HG02943 (cell line): ENCODE measurements at regions not wholly inside any gene's neighbourhood (a gene's known extent, or its start where the extent isn't known, plus 50 kb on each side); places are given as distances from the start of the nearest gene placed in this dataset.
"Not testable (repeated sequence)": the region's sequence is repeated elsewhere in the genome, so short reads cannot be mapped to it uniquely, and the experiment has no call there.

Source experiments
- ATAC-seq: cut with Tn5 transposase; IDR thresholded peaks from one replicate; pipeline ENCODE4 v1.9.1; 2021; ENCODE audit warnings: mild to moderate bottlenecking, low read depth, moderate library complexity; ENCODE audit not compliant: unreplicated experiment

DNA sequence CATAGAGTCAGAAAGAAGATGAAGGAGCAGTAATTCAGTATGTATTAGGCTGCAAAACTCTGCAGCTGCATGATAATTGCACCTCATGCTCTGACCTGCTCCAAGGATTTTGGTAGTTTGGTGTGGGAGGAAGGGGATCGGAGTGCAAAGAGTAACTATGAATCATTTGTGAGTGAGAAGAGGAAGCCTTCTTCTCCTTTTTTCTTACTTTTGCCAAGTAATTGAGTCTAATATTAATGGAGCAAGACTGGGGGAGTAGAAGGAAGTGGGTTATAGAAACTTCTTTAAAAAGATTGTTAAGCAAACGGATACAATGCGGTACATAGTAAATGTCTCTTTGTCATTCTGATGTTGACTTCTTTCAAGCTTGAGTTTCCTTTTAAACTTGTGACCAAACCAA is 276.5 kb downstream of the EDEM1 start:
- ATAC-seq = no peak

DNA sequence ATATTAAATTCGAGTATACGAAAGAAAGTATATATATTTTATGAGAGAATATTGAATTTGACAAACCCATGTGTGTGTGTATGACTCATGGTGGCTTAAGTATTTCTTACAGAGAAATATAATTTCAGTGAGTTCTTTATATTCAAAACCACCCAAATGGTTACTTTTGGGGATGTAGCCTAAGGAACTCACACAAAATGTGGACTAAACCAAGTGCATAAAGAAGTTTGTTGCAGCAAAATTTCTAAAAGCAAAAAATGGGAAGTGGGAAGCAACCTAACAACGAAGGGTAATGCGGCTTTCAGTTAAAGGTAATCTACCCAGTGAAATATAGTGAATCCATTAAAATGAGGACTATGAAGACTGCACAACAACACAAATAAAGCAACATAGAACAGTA is 277.1 kb downstream of the EDEM1 start:
- ATAC-seq = no peak

DNA sequence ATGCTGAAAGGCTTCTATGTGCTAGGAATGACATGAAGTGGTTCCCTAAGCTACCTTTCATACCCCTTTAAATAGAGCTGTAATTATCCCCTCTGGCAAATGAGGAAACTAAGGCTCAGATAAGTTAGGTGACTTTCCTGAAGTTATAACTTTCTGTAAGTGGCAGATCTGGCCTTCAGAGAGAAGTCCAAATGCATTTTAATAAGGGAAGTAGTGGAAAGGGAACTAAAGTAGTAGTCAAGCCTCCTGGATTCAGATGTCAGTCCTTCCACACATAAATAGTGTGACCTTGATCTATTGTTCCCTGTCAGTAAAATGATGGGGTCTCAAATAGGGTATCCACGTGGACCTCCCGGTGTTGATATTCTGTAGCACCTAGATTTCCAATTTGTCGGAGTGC is 277.7 kb downstream of the EDEM1 start:
- no peak for ATAC-seq

DNA sequence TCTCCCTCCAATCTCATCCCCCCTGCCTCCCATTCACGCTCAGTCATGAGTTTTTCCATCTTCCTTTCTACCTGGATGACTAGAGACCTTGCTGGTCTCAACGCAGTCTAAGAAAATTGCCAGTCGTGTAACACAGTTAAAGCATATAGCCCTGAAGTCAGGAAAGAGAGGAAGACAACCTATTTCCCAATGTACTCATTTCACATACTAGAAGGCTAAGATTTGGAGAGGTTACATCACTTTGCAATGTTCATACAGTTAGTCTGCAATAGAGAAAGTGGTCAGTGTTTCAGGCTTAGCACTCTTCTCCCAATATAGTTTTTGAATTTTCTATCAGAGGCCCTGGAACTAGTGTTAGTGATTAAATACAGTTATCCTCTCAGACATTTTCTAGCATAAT is 278.6 kb downstream of the EDEM1 start:
- ATAC-seq = no peak

DNA sequence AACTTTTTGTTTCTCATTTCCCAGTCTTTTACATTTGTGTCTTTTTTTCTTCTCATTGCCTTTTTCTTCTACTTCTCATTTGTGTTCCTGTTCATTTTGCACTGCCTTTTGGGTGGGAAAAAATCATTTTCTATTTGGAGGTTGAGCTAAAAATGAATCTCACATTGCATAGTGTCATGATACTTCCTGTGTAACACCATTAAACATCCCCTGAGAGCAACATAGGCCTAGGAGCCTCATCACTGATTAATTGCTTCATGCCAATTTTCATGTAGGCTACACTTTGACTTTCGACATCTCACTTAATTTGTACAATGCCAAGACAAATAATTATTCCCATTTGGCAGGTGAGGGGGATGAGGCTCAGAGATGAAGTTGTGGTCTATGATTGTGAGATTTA is 279.2 kb downstream of the EDEM1 start:
- no peak for ATAC-seq

DNA sequence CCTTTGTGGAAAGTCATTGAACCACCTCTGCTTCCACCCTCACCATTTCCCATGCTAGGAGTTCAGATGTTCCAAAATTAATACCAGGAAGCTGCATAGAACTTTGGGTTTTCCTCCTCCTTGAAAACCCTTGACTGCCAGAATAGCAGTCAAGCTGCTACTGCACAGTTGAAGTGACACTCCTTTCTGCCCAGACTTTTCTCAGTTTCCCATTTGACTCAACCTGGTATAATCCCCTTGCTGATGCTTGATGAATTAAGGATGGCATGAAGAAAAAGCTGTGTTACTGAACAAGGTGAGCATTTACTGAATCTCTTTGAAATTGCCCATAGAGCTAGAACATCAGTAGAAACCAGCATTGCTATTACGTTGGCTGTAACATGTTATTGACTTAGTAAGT is 286.0 kb downstream of the EDEM1 start:
- no peak for ATAC-seq

DNA sequence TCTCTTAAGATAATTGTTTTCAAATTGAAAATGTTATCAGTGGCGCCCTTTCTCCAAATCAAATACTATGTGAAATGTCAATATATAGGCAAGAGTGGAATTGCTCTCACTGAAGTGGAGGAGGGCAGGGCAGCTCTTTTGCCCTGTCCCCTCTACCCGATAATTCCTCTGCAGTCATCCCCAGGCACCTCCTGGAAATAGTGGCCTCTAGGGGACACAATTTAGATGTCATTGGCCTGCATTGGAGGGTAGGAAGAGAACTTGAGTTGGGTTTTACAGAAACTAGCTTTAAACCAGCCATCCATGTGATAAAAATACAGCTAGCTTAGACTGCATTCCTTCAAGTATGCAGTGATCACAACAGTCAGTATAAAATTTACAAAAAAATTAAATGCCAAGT is 288.9 kb downstream of the EDEM1 start:
- ATAC-seq = no peak

DNA sequence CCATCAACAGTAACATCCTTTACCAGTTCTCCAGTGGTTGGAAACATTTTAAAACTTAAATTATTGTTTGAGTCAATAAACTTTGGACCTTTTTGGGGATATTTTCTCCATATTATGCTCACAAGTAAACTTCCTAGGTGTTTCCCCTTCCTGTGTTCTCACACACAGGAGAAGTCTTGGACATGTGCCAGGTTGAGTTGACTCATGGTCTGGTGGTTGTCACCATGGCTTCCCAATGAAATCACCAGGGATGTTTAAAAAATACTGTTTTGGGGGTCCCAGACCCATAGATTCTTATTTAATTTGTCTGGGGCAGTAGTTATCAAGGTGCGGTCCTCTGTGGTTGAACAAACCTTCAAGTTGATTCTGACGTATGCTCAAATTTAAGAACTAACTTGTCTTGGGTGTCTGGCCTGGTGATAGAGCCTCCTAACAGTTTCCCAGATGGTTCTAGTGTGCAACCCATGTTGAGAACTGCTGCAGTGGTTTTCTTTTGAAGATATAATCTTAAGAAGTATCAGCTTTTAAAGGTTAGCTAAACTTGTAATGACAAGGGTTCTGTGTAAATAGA is 291.8 kb downstream of the EDEM1 start:
- no peak for ATAC-seq

DNA sequence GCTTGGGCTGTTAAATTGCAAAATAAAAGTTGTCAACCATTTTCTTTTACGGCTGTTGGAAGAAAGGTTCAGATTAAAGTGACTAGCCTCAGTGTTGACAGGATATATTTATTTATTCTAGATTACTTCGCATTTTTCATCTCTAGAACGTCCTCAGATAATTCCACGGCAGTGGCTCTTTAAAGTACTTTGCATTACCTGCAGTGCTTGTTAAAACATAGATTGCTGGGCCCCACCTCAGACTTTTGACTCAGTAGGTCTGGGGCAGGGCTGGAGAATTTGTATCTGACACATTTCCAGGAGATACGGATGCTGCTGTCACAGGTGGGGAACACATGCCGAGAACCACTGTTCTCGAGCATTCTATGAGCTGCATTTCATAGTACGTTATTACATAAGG is 292.7 kb downstream of the EDEM1 start:
- ATAC-seq = no peak

DNA sequence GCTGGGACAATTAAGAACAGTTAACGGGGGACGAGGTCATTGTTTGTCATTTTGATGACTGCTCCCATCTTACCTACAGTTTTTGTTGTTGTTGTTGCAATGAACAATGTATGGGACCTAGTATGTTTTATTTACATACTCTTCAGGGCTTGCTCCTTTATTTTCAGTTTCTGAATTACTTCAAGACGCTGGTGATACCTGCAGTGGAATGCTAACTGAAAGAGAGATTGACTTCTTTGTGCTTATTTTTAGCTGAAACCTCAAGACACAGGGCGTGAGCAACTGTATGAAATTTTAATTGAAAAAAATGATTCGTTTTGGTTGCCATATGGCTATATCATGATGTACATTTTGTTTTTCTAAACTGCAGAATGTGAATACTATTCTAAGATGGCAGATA is 297.9 kb downstream of the EDEM1 start:
- ATAC-seq = no peak

DNA sequence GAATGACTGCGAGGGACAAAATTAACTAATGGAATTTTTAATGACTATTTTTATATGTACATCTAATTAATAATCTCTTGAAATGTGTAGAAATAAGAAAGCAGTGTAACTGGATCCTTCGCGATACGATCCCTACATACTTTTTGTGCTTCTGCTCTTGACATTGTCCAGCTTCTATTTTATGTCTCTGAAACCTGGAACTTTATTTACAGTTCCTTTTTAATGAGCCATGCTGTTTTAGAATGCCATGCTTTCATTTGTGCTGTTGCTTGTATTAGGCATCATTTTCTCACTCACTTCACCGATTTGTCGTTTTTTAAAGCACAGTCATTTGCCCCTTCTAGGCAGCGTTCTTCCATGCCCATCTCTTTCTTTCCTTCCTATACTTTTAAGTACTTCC is 301.3 kb downstream of the EDEM1 start:
- ATAC-seq = no peak

DNA sequence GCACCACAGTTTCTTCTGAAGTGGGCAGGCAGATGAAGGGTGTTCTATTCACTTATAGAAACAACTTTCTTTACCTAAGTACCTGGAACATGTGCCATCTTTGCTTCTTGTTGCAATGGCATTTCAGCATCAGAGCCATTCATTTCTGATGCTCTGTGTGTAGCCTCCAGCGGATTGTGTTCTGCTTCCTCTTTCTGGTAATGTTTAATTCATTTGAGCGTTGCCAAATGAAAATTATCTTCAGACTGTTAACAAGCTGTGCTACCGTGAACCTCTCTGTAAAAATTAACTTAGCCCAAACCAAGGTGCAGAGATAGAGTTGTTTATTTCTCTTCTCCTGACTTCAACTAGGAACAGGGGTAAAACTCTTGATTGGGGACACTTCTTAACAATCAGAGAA is 302.0 kb downstream of the EDEM1 start:
- peak; percentile 97 for ATAC-seq

DNA sequence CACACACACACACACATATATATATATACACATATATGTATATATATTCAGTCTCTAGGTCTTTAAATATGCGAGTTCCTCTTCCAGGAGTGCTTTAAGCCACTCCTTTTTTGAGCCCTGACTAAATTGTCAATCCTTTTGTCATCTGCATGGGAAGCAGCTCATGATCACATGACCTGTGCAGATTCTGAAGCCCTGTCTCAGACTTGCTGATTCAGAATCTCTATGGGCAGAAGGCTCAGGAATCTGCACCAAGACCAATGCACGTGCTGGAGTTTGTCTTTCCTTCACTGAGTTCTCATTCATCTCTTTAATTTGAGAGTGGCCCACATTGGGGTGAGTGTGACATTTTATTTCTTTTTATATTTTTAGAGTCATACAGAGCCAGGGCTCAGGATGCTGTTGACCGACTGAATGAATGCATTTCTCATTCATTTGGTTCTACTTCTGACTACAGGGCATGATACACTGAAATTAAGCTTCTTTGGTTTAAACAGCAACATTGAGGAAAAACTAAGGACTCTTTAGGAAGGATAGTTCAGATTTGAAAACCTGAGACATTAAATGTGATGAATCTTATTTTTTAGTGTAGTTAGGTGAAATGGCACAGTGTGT is 307.5 kb downstream of the EDEM1 start:
- ATAC-seq = no peak

DNA sequence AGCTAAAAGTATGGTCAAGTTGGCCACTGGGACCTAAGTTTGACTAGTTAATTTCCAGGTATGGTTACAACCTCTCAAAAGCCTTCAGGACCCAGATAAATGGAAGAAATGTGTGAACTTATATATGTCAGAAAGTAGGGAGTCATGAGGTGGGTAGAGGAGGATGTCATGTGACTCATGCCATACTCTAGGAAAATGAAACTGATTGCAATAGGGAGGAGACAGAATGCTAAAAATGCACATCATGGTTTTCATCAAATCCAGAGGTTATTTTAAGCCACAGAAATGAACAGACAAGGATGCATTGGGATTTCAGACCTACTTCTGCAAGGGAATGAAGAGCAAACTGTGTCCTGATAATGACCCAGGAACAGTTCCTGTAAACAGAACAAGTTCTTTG is 310.0 kb downstream of the EDEM1 start:
- no peak for ATAC-seq

DNA sequence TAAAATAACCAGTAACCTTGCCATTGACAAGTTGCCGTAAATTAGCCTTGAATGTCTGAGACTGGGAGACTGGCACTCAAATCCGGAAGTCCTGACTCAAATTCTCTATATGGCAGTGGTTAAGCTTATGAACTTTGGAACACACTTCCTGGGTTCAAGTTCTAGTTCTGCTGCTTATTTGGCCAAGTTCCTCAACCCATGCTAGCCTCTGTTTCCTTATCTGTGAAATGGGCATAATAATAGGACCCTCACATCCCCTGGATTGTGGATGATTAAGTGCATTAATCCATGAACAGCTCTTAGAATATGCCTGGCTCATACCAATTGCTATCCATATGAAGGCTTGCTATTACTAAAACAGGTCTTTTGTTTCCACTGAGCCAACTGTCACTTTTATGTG is 311.5 kb downstream of the EDEM1 start:
- peak; percentile 35 for ATAC-seq

DNA sequence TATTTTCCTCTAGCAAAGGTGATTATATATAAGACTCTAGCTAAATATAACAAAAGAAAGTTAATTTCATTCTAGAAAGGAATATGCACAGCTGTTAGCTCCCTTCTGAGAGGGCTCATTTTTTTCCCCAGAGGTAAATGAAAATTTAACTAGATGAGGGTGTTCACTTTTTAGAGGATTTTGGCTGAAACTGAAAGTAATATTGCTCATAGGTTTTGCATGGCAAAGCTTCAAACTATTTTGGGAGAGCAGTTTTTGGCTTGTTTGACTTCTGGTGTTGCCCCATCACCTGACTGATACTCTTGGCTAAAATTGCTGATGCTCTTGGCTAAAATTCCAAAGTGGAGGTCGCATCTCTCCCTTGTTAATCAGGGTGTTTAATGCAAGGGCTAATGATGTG is 311.9 kb downstream of the EDEM1 start:
- ATAC-seq = peak; percentile 85

DNA sequence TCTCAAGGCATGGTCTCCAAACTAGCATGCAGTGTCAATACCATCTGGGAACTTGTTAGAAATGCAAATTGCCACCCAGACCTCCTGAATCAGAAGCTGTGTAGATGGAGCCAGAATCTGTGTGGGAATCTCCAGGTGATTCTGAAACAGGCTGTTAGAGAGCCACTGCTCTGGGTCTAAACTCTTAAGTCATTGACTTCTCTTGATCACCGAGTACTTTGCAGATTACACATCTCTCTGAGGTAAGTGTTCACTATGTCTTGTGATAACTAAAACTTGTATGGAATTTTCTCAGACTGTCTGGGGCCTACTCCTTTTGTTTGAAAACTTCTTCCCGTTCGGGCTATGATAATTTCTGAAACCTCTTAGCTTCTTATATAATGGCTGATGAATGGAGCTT is 315.6 kb downstream of the EDEM1 start:
- ATAC-seq = no peak

DNA sequence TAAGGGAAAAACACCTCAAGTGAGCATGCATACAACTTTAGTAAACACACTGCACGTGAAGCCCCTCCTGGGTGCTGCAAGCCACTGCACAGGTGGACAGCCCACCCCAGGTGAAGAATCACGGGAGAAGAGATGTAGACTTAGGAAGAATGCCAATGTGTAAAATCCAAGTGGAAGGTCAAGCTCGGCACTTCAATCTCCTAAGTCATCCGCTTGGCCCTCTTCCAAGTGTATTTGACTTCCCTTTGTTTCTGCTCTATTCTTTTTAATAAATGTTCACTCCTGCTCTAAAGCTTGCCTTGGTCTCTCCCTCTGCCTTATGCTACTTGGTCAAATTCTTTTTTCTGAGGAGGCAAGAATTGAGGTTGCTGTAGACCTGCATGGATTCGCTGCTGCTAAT is 316.6 kb downstream of the EDEM1 start:
- no peak for ATAC-seq

DNA sequence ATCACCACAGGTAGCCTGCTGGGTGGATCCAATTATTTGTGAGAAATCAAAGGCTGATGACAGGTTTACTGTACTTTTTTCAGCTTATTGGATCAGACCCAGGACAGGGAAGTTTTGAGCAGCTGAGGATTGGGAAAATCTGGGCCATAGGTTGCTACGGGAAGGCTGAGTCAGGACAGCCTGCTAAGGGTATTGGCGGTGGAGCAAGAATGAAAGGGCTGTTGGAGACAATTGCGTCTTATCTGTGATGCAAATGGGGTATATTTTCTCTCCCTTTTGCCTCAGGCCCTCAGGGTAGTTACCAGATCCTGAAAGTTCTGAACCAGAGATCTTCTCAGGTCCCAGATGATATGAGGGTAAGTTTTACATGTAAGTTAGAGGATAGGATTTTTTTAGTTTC is 317.7 kb downstream of the EDEM1 start:
- ATAC-seq = no peak

DNA sequence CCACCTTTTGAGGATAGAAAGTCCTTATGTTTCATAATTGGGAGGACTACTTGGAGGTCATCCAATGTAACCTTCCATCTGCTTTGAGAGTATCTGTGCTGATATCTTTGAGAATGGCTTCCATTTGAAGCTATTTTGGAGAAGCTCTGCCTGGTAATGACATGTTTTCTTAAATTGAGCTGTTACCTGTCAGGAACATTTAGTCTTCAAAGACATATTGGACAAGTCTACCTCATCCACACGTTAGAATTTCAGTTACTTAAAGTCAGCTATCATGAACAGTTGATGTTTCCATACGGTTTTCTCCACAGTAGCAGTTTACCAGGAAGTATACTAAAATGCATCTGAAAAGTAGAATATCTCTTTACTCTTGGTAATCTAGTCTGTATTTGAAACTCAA is 318.5 kb downstream of the EDEM1 start:
- no peak for ATAC-seq

DNA sequence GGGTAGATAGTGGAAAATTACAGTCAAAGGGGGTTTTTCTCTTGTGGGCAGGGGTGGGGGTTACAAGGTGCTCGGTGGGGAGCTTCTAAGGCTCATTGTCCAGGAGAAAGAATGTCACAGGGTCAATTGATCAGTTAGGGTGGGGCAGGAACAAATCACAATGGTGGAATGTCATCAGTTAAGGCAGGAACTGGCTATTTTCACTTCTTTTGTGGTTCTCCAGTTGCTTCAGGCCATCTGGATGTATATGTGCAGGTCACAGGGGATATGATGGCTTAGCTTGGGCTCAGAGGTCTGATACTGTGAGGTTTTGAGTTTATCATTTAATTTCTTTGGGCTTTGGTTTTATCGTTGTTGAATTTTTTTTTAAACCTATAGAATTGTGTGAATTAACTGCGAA is 321.4 kb downstream of the EDEM1 start:
- not testable (repeated sequence) for ATAC-seq

DNA sequence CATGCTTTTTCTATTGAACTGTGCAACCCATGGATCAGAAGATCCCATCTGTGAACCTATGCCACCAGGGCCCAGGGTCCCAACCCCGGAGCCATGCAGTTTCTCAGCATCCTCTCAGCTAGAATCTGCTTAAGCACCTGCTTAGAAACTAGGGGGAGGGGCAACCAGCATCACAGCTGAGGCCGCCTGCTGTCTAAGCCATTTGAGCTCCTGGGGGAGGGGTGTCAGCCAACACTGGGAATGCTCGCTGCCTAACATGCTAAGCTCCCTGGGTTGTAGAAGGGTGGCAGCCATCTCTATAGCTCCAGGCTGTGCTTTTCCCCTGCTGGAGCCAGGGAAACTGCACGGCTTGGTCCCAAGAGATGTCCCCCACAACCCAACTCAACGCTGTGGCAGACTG is 322.8 kb downstream of the EDEM1 start:
- ATAC-seq = no peak

DNA sequence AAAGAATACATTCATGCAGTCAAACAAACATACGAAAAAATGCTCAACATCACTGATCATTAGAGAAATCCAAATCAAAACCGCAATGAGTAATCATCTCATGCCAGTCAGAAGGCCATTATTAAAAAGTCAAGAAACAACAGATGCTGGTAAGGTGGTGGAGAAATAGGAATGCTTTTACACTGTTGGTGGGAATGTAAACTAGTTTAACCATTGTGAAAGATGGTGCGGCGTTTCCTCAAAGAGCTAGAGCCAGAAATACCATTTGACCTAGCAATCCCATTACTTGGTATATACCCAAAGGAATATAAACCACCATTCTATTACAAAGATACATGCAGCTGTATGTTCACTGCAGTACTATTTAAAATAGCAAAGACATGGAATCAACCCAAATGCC is 330.4 kb downstream of the EDEM1 start:
- no peak for ATAC-seq
